DMS153 treated with DMSO at 0.1 percent for 48 hours (cell line): ENCODE measurements at regions not wholly inside any gene's neighbourhood (a gene's known extent, or its start where the extent isn't known, plus 50 kb on each side); places are given as distances from the start of the nearest gene placed in this dataset.
"Not testable (repeated sequence)": the region's sequence is repeated elsewhere in the genome, so short reads cannot be mapped to it uniquely, and the experiment has no call there.

Source experiments
- DNase-seq: peaks from one replicate; lab custom pipeline; 2025; ENCODE audit not compliant: unreplicated experiment; lab: John Stamatoyannopoulos, UW

DNA sequence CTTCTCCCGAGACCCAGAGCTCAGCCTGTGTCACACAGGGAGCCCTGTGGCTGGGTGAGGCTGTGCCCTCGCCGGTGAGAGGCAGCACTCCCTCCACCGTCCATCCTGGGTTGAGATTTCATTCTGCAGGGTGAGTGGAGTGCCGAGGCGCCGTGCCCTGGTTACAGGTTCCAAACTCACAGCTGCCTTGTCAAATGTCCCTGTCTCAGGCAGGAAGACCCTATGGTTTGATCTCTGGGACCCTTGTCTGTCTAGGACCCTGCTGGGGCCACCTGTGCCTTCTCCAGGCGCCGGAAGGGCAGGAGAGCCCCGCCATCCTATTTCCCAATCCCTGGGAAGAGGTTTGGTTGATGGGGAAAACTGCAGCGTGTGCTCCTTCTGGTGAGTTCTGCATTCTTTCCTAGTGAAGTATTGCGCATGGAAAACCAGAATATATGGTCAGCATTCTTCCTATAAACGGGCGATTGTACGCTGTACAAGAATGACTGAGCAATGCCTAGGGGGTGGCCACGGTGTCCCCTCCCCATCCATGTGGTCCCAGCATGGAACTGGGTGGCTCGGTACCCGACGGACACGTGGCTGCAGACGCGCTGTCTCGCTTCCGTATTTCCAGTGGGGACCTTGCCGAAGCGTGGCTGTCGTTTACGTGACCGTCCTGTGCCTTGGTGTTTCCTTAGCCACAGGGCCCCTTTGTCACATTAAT is 95.9 kb upstream of the COL5A1 start:
- DNase-seq = no peak

DNA sequence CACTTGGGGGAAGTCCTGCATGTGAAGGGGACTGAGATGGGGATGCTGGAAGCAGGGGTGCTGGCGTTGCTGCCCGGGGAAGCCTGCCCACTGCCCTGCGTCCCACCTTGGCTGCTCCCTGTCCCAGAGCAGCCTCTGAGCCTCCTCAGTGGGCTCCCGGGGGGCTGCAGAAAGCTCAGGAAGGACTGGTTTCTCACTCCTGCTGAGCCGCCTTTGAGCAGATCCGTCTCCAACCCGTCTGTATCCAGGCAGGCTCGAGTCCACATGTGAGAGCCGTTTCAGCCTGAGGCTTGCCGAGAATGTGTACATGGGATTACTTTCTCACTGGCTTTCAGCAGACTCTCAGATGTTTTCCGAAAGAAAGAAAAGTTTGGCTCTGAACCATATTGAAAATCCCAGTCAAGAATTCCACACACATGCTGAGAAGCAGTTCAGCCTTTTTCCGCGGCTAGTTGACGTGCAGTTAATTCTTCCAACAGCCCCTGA is 95.3 kb upstream of the COL5A1 start:
- no peak for DNase-seq

DNA sequence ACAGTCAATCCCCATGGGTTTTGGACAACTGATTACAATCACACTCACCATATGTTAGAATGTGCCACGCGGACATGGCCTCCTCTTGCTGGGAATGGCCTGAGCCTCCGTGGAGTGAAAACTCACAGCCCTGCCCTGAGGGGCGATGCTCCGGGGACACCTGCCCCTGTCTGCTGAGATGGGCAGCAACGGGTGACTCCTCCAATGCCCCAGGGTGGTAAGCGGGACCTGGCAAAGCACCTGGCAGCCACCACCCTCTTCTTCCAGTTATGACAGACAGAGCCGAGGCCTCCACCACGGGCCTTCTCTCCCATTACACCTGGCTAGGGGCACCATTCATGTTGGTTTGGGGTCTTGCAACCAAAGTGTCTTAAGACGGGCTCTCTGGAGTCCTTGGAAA is 94.9 kb upstream of the COL5A1 start:
- DNase-seq = no peak

DNA sequence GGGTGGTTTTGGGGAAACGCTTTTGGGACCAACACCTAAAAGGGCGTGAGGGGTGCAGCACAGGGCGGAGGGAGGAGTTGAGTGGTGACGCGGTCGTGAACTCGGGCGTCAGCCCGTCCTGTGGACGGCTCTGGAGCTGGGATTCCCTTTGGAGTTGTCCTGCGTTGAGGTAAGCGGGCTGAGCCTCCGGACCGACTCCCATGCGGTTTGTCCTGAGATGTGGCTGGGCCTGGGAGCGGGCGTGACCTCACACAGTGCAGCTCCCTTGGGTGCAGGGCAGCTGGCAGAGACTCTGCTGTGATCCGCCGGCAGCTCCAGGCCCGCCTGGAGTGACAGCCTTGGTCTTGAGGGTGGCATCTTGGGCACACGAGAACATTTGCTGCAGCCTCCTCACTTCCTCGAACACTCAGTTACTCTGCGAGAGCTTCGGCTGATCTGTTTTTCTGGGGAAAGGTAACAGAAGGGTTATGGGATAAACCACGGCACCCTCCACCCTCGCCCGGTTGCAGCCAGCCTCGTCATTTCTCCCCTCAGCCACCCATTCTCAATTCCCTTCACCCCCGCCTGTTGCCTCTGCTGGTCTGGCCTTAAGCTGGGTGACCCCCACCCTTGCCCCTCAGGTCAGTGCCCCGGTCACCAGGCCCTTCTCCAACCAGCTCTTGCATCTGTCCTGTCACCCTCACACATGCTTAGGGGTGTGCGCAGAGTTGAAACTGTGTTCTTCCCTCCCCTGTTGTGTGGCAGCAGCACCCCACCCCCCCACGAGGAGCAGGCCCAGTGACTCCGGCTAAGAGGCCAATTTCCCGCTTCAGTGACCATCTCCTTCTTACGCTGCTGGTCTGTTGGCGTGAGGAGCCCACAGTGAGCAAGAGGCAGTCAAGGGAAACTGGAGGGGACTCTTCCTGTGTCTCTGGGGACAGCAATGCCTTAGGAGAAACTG is 94.2 kb upstream of the COL5A1 start:
- DNase-seq = no peak

DNA sequence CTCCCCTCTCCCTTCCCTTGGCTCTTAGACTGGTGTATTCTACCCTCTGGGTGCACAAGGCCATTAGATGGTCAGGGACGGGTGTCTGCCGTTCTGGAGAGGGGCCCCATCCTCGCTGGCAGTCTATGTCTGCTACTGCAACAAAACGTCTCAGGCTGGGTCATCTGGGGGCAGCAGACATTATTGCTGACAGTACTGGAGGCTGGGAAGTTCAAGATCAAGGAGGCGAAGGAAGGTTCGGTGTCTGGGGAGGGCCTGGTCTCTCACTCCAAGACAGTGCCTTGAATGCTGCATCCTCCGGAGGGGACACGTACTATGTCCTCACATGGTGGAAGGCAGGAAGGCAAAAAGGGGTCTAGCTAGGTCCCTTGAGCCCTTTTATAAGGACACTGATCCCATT is 93.4 kb upstream of the COL5A1 start:
- DNase-seq = no peak

DNA sequence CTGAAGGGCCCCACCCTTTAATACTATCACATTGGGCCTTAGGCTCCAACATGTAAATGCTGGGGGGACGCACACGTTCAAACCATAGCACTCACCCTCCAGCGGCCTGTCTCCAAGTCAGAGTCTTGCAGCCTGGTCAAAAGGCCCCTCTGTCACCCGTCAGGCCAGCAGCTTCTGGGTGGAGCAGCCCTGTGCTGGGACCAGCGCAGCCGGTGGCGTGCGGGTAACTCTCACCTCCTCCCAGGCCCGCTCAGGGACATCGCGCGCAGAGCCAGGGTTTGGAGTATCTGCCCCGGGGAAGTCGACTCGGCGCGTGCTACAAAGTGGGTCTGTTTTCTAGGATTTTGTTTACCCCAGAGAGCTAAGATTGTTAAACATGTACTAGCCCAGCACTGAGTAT is 93.0 kb upstream of the COL5A1 start:
- DNase-seq = no peak

DNA sequence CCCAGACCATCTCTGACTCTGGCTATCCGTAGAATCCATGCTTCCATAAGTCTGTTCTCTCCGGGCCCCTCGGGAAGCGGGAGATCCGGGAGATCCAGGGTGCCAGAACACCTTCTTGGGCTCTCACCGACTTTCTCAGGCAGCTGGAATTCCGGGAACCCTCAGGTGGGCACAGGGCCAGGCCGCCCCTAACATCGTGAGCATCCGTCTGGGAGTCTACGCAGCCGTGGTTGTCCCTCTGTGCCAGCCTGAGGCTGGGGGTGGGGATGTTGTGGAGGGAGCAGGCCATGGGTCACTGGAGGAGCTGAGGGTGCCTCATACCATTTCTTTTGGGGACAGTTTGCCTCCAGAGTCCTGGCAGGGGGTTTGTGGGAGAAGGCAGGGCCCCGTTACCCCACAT is 92.3 kb upstream of the COL5A1 start:
- no peak for DNase-seq

DNA sequence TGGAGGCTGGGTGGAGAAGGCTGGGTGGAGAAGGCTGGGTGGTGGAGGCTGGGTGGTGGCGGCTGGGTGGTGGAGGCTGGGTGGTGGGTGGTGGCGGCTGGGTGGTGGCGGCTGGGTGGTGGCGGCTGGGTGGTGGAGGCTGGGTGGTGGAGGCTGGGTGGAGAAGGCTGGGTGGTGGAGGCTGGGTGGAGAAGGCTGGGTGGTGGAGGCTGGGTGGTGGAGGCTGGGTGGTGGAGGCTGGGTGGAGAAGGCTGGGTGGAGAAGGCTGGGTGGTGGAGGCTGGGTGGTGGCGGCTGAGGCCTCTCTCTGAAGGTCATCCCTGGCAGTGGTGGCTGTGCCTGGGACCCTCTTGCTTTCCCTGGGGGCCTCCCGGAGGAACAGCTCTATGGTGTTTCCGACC is 91.5 kb upstream of the COL5A1 start:
- DNase-seq = not testable (repeated sequence)

DNA sequence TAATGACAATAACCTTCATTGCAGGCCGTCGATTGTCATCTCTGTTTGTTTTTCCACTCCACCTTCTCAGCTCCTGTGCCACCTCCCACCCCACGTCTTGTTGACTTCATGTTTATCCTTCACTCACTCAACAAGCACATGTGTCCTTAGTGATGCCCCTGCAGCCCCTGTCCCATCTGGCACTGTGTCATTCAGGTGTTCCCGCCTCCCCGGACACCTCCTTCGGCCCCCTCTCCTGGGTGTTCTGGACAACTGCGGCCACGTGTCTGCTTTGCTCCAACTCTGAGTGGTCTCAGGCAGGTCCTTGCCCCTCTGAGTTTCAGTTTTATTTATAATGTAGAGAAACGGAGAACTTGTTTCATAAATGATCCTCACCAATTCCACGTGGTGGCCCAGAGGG is 91.0 kb upstream of the COL5A1 start:
- no peak for DNase-seq

DNA sequence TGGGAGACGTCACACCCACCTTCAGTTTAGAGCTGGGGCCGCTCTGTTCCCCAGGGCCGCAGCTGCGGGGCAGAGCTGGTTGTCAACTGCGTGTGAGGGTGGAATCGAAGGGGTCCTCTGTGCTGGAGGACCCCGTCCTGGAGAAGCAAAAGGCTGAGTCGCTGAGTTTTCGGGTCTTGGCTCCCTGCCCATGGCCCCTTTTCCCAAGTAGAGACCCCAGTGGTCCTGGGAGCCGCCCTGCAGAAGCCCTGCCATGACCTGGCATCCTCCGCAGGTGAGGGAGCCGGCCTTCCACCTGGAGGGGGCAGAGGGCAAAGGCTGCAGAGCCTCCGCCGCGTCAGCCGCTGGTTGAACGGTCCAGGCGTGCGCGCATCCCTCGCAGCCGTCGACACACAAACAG is 90.4 kb upstream of the COL5A1 start:
- DNase-seq = no peak

DNA sequence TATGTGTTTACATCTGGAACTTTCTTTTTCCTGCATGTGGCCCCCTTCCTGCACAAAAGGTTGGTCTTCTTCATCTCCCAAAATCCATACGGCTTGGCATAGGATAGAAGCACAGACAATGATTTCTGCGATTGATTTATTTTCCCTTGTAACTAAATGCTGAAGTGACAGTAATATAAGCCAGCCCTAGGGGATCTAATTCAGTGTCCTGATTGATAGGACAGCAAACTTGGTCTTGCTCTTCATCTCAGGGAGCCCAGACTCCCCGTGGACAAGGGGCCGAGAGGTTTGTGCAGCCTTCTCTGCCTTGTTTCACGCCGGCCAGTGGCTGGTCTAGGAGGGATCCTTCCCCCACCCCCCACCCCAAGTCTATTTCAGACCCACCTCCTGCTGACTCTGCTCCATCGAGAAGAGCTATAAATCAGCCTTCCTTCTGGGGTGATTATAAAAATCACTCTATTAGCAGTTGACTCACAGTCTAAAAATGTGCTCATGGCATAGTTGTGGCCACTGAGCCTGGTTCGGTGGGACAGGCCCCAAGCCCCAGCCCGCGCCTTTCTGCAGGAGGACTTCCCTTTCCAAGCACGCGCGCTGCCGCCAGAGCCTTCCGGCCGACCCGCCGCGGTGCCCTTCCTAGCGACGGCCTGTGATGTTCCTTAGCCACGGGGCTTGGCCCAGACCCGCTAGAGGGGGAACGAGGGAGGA is 89.8 kb upstream of the COL5A1 start:
- DNase-seq = no peak

DNA sequence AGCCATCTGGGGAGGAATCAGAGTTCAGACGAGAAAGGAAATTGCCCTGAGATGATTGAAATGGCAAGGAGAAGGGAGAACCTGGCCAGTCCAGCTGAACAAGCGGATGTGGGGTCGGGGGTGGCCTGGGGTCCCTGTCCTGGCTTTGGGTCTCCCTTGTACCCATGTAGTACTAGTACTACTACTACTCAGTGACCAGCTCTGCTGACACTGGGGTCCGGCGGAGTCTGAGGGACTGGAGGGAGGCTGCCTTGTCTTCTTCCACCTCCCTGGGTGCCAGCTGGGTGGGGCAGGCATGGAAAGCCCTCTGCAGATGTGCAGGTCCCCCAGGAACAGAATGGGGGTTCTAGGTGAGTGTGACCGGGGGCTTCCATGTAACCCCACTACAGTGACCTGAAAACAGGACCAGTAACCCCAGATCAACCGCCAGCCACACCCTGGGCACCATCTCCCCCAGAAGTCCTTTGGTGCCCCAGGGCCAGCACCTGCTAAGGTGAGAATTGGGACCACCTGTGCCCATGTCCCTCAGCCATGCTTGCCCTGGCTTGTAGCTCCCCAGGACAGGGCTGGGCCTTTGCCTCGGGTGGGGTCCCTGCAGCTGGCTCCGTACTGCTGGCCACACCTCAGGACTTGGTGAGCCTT is 89.1 kb upstream of the COL5A1 start:
- DNase-seq = no peak

DNA sequence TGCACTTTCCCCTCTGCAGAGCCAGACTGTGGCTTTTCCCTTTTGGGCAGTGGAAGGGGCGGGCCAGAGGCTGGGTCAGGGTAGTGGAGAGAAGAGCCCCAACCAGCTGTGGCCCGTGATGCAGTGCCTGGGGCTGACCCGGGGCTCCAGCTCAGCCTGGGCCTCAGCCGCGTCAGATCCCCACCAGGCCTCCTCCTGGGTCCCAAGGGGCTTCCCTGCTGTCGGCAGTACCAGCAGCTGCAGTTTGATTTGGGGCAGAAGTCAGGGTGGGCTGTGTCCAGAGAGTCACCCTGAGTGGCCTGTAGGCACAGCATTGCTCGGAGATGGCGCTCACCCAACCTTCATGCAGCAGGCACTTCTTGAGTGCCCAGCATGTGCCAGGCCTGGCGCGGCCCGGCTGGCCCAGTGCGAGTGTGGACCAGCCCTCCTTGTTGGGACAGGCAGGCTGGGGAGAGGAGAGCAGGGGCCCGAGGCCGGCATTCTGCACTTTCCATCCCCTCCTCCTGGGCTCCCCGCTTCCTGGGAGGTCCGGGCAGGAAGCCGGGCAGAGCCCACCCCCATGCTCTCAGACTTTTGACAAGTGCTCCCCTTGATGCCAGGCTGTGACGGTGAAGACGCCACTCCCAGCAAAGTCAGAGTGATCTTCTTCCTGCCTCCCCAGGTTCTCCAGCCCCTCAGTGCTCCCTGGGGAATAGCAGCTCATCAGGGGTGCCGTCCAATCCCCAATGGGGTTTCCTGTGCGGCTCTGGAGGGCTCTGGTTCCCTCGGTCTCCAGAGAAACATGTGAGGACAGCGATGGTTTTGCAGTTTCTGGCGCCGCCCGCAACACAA is 88.3 kb upstream of the COL5A1 start:
- DNase-seq = no peak

DNA sequence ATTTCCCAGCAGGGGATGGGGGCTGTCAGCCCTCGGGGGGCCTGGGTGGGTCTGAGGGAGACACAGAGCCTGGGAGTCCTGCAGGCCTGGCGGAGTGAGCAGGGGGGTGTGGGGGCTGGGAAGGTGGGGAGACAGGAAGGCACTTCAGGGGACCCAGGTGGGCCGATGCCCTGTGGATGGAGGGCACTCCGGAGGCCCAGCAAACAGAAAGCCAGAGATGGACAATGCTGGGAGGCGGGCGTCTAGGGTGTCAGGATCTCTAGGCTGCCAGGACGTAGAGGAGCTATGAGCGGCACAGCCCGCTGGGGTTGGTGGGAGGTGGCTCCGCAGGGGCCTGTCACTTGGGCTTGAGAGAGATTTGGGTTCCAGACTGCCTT is 87.6 kb upstream of the COL5A1 start:
- no peak for DNase-seq

DNA sequence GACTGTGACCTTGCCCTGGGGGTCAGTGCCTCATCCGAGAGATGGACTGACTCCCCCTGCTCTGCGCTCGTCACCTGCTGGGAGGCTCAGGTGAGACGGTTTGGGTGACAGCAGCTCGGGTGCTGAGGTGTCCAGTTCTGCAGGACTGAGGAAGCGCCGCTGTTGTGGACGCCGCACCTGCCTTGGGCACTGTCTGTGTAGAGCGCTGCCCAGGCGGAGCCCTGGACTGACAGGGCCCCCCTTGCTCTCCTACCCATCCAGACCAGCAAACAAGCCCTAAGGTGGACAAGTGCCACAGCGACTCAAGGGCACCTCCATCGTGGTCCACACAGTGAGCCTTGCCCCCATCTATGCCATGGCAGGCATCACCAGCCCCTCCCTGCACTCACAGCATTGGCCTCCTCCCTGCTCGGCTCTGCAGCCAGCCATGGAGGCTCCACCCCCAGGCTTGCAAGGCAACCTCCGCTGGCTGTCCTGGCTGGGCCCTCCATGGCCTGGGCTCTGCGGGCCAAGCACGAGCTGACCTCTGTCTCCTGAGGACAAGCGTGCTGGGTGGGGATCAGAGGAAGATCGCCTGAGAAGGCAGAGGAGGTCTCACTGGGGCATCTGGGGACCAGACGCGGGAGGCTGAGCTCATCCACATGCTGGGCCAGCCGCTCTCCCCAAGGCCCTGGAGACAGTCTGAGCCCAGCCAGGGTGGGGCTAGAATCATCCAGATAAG is 87.1 kb upstream of the COL5A1 start:
- DNase-seq = no peak

DNA sequence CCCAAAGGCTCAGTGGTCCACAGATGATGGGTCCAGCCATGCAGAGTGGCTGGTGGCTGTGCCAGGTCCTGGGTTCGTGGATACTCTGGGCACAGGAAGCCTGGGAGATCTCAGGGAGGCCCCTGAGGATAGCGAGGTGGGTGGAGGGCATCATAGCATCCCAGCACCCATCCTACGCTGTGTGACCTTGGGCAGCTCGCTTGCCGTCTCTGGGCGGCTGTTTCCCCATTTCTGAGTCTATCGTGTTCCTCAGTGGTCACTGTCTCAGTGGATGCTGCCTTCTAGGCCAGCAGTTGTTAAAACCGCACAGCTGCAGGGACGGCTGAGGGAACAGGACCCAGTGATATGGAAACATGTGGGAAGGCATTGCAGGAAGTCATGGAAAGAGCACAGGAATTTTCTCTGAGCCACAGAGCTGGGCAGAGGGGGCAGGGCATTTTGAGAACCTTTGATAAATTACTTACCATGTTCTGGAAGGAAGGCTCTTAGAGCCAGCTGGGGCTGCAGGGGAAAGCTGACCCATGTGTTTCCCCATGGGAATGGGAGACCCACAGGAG is 86.4 kb upstream of the COL5A1 start:
- no peak for DNase-seq

DNA sequence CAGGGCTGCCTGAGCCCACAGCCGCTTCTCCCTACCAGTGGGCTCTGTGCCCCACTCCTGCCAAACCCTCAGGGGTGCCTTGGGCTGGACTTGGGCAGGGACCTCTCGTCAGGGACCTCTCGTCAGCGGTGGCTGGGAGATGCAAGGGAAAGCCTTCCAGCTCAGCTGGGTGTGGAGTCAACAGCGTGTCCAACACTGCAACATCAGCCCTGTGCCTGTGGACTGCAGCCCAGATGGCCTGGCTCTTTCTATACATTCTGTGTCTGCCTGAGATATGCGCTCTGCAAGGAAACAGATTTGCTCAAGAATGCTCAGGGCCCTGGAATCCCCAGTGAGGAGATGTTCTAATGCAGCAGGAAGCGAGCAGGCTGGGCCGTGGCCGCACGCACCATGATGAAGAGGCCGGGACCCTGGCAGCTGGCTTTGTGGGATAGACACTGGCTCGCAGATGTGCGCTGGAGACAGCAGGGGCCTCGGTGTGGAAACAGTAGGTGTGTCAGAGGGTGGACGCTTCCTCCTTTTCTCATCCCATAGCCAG is 85.0 kb upstream of the COL5A1 start:
- no peak for DNase-seq

DNA sequence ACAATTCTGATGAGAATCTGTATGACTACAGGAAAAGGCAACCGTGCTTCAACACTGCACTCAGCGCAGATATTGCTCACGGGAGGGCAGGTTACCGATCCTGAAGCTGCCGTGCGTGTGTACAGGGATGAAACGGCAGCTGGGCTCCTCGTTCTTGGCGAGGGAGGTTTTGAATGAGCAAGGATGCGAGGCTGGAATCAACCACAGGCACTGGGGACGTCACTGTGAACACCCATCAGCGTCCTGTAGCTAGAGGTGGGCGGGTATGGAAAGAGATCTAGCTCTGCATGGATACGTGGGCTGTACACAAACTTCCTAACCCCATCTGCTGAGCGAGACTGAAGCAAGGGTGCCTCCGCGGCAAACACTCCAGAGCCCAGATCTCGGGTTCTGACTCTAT is 84.3 kb upstream of the COL5A1 start:
- no peak for DNase-seq
